Vagina (tissue), 2 donors: ENCODE measurements at regions not wholly inside any gene's neighbourhood (a gene's known extent, or its start where the extent isn't known, plus 50 kb on each side); places are given as distances from the start of the nearest gene placed in this dataset.

Source experiments
- CTCF ChIP-seq, 3 experiments: fragments of 450-650 bp in 2 of 3; fragments of 200-600 bp in 1 of 3; sonication (generic) in 1 of 3; IDR thresholded peaks; one replicate each; pipeline ENCODE4 v1.5.1; 2017 to 2019; ENCODE audit warnings: antibody characterized with exemption in 3 of 3, mild to moderate bottlenecking in 2 of 3, moderate library complexity in 2 of 3
- POLR2A ChIP-seq, 2 donors: fragments of 450-650 bp; IDR thresholded peaks; one replicate each; pipeline ENCODE4 v1.6.1; 2017; ENCODE audit warnings: antibody characterized with exemption in 2 of 2, mild to moderate bottlenecking in 2 of 2, moderate library complexity in 2 of 2
- POLR2AphosphoS5 ChIP-seq, 2 donors: sonication (generic); formaldehyde crosslinking; IDR thresholded peaks; one replicate each; pipeline ENCODE4 v1.9.0; 2017; ENCODE audit warnings: antibody characterized with exemption in 2 of 2, mild to moderate bottlenecking in 2 of 2, low read depth in 1 of 2; ENCODE audit not compliant: insufficient read depth in 1 of 2

DNA sequence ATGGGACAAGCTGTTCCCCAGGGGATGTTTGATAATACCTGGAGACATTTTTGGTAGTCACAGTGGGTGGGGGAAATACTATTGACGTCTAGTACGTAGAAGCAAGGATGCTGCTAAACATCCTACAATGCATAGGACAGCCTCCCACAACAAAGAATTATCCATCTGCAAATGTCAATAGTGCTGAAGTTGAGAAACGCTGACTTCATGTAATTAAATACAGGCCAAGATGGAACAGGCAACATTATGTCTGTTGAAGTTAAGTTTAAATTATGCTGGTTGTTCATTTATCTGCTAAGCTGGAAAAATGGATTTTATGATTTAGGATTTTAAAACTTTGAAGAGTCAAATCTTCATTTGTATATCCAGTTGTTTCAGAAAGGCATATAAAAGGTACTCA is 341.2 kb upstream of the DYNLRB2 start:
- TF ChIP-seq CTCF (IDR thresholded peaks at IDR 0.05), result no peak
- no peak for TF ChIP-seq POLR2AphosphoS5 (IDR thresholded peaks at IDR 0.05; ENCODE audit: insufficient read depth in 1 of 2, low read depth in 1 of 2)
- TF ChIP-seq POLR2A (IDR thresholded peaks at IDR 0.05), result no peak
